ENCODE measurements at regions not wholly inside any gene's neighbourhood (a gene's known extent, or its start where the extent isn't known, plus 50 kb on each side); places are given as distances from the start of the nearest gene placed in this dataset.
A peak's percentile ranks its signal among the peaks of the same experiment; 100 is the strongest.
"Not testable (repeated sequence)": the region's sequence is repeated elsewhere in the genome, so short reads cannot be mapped to it uniquely, and the experiment has no call there.

DNA sequence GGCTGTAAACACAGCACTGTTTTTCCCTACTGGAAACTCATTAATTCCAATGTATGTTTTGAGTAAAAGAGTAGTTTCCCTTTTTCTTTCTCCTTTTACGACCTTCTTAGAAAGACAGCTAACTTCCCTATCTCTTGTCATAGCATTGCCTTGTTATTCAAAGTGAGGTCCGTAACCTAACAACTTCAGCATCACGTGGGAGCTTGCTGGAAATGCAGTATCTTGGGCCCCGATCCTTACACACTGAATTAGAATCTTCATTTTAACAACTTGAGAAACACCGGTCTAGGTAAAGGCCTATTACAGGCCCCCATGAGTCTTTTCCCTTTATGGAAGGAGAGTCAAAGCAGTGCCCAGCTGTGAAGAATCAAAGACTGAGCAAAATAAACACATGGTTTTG lies 230.7 kb upstream of the PRKD1 start:
- DNase-seq (ENCODE audit: low read depth in 2 of 2): no peak

GRCh38 chr14:30159374-30159773 lies 231.7 kb upstream of the PRKD1 start:
- DNase-seq (ENCODE audit: low read depth in 2 of 2): no peak

- DNase-seq (ENCODE audit: low read depth in 2 of 2): no peak
Observed at GRCh38 chr14:30160608-30161007, 233.0 kb upstream of the PRKD1 start.

- DNase-seq (ENCODE audit: low read depth in 2 of 2): no peak
Observed at GRCh38 chr14:30162066-30162465, 234.4 kb upstream of the PRKD1 start.

DNA sequence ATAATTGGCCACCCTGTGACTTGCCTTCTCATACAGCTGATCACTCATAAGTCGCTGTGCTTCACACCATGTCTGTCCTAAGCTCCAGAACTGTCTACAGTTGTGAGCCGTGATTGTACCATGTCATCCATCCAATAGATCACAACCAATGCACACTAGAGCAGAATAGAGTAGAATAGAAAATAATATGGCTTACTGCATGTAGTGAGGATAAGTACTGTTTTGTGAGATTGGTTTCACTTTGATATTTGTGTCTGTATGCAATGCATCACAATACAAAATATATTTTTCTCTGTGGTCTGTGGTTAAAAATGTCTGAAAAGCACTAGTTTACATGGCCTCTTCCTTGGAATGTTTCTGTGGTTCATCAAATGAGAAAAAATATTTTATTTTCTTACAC lies 237.6 kb upstream of the PRKD1 start:
- DNase-seq (ENCODE audit: low read depth in 2 of 2): no peak

DNA sequence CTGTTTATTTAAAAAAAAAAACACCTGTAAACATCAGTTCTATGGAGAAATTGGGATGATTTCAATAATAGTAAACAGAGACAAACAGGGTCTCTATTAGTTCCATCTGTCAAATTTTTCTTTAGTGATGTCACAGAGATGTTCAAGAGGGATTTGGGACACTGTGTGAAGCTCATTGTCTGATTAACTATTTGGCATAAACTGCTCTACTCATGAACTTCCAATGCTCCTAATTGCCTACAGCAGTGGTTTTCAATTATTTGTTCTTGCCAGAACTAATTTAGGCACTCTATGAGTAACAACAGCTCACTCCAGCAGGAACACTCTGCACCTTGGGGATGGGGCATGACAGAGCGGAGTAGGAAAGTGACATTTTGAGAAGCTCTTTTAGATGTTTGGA lies 250.1 kb upstream of the PRKD1 start:
- DNase-seq (ENCODE audit: low read depth in 2 of 2): no peak

DNA sequence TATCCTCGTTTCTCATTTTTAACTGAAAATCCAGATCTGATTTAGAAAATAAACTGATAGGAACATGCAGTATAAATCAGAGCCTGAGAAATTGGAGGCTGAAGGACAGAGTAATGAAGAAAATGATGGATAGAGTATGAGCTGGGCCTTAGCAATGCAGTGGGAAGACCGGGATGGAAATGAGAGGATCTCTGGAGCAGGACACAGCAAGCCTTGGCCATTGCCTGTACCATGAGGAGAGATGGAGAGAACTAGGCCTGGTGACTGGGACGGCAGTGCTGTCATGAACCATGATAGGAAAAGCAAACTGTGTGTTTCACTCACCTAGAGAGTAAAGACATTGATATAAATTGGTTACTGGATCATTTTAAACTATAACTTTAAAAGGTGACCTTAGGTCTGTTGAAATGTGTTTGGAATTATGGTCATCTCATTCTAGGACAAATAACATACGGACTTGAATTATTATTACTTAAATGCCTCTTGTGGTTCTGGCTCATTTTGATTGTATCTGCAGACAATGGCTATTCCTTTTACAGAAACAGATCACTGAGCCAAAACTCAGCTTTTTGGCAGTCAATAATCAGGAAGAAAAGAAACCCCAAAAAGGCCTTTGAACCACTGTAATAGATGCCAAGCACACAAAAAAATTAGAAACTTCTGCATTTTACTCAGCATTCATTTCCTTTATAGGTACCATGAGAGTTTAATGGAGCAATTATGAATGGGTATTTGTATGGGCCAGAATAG lies 251.9 kb upstream of the PRKD1 start:
- DNase-seq (ENCODE audit: low read depth in 2 of 2): no peak

DNA sequence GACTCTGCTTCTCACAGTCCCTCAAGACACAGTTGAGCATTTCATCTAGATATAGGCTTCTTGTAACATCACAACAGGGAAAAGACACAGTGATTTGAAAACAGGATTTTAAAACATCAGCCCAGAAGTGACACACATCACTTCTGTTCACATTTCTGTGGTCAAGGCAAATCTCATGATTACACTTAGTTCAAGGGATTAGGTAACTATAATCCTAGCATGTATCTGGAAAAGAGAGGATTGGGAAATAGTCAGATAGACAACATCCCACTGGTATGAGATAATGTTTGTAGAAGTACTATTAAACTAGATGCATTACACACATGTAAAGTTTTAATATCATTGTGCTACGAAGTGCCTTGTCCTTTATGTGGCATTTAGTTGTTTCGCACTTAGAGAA lies 252.6 kb upstream of the PRKD1 start:
- no peak for DNase-seq (ENCODE audit: low read depth in 2 of 2)

DNA sequence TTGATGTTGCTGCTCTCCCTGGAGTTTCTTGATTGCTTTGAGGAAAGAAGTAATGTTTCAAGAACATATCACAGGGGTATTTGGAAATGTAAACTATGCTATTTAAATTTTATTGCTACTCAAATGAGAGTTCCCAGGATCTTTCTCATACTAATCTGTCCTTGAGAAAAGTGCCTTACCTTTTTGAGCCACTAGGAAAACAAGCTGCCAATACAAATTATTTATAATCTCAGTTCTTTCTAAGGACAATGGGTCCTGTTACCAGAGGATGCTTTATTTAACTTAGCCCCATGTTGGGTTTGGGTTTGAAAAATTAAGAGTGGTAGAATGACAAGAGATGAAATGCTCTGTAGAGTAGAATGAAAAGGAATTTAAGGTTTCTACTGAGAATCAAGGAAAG lies 258.2 kb upstream of the PRKD1 start:
- no peak for DNase-seq (ENCODE audit: low read depth in 2 of 2)

DNA sequence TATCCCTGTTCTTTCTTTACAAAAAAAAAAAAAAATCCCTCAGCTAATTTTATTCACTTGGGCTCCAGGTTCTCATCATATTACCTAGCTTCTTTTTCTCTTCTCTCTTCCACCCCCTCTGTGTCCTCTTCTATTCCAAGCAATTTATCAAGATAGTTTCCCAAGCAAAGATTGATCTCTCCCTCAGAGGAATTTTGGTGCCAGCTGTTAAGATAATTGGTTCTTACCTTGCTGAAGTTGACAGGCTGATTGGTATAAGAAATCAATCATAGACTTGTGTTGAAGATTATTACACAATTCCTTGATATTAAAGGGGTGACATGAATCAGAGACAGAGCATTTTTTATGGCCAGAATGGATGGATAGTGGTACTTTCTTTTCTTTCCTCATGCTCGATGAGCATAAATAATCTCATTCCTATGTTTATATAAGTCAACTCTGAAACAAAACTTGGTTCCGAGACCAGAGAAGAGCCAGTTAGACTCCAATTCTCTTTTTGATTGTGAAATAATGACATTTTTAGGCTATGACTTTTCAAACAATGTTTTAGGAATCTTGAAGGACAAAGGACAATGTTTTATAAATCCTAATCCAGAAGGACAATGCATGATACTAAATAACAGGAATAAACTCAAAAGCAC lies 264.1 kb upstream of the PRKD1 start:
- DNase-seq (ENCODE audit: low read depth in 2 of 2): no peak

DNA sequence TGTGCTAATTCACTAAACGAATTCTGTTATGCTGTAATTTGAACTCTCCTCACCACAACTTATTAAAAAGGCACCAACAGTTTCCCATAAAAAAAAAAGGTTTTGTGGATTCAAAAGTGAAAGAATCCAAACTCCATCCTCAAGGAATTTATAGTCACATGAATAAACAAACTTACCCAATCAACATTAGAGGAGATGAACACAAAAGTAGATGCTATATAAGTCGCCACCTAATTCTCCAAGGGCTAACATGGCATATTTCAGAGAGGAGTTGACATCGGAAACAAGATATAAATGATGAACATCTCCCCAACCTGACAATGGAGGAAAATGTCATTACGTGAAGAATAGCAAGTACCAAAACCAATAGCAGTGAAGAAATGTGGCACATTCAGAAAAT lies 265.5 kb upstream of the PRKD1 start:
- no peak for DNase-seq (ENCODE audit: low read depth in 2 of 2)

DNA sequence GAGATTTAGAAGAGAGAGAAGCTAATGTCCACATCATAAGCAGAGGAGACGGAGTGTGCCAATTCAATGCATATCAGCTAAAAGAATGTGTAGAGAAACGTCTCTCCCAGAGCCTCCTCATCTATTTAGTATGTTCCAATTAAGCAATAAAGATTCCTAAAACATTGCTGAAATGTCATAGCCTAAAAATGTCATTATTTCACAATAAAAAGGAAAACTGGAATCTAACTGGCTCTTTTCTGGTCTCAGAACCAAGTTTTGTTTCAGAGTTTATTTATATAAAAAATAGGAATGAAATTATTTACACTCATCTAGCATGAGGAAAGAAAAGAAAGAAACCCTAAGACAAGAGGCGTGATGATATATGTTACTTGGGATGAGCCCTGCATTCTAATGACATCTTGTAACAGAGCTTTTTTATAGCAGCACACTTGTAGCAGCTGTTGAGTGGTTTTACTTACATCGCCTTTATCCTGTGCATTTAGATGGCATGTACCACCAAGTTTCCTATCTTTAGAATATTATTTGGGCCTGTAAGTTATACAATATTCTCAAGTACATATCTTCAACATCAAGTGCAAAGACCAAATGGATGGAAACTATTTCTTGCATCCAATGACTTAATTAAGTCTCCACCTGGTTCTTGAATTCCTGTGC lies 266.3 kb upstream of the PRKD1 start:
- DNase-seq (ENCODE audit: low read depth in 2 of 2): no peak

DNA sequence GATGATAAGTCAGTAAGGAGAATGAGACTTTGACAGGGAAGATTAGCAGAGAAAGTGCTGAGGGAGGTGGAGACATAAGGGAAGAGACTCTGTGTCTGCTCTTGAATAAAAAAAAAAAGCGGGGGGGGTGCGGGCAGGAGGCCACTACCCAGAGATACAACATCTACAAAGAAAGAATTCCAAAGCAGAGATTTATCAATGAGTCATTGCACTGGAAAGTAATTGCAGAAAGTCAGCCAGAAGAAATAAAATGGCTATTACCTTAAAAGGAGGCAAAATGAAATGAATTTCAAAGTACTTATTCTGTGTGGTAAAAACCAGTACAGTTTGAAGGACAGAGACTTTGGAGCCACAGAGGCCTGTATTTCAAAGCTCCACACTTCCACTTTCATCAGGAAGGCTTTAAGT lies 267.1 kb upstream of the PRKD1 start:
- DNase-seq (ENCODE audit: low read depth in 2 of 2): no peak

GRCh38 chr14:30195941-30196340 lies 268.3 kb upstream of the PRKD1 start:
- no peak for DNase-seq (ENCODE audit: low read depth in 2 of 2)

- no peak for DNase-seq (ENCODE audit: low read depth in 2 of 2)
Observed at GRCh38 chr14:30196861-30197260, 269.2 kb upstream of the PRKD1 start.

DNA sequence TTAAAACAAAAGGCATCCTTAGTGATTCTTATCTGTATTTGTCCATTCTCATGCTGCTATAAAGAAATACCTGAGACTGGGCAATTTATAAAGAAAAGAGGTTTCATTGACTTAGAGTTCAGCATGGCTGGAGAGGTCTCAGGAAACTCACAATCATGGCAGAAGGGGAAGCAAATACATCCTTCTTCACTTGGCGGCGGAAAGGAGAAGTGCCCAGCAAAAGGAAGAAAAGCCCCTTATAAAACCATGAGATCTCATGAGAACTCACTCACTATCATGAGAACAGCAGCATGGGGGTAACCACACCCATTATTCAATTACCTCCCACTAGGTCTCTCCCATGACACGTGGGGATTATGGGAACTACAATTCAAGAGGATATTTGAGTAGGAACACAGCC lies 271.1 kb upstream of the PRKD1 start:
- not testable (repeated sequence) for DNase-seq (ENCODE audit: low read depth in 2 of 2)

- DNase-seq (ENCODE audit: low read depth in 2 of 2): no peak
Observed at GRCh38 chr14:30204431-30204980, 276.9 kb upstream of the PRKD1 start.

DNA sequence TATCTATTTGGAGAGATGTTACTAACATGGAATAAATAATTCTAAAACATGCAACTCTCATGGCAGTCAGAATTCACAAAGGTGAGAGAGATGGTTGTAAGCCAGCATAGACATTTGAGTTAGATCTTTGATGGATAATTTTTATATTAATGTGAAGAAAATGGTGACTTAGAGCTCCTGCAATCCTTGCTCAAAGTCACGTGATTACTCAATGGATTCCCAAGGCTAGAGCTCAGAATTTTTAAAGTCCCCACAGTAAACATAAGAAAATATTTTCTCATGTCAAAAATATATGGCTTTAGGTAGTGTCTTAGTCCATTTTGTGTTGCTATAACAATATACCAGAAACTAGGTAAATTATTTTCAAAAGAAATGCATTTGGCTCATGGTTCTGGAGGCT lies 281.5 kb upstream of the PRKD1 start:
- DNase-seq (ENCODE audit: low read depth in 2 of 2): no peak

- DNase-seq (ENCODE audit: low read depth in 2 of 2): no peak
Observed at GRCh38 chr14:30210630-30211029, 283.0 kb upstream of the PRKD1 start.

DNA sequence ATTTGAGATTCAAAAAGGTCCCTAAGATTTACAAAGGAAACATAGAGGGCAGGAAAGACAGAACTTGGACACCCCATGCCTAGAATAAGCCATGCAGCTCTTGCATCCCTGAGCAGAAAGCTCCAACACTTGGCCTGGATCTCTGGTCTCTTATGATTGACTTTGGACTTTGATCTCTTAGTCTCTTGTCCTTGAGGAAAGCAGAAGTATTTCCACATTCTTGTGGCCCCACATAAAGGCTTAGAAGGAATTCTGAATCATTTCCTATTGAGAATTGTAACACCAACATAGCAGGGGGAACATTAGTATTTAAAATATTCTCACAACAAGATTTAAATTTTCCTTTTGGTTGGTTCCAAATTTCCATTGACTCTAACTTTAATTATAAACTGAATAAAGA lies 283.7 kb upstream of the PRKD1 start:
- no peak for DNase-seq (ENCODE audit: low read depth in 2 of 2)

GRCh38 chr14:30214014-30214413 lies 286.4 kb upstream of the PRKD1 start:
- no peak for DNase-seq (ENCODE audit: low read depth in 2 of 2)

GRCh38 chr14:30214461-30215090 lies 286.9 kb upstream of the PRKD1 start:
- DNase-seq (ENCODE audit: low read depth in 2 of 2): peak; percentile 69 to 79

All from dermis microvascular lymphatic vessel endothelial cell (primary cell).